HG03095 (cell line): ENCODE measurements at regions not wholly inside any gene's neighbourhood (a gene's known extent, or its start where the extent isn't known, plus 50 kb on each side); places are given as distances from the start of the nearest gene placed in this dataset.

Source experiments
- ATAC-seq: cut with Tn5 transposase; IDR thresholded peaks from one replicate; pipeline ENCODE4 v1.9.1; 2021; ENCODE audit warnings: moderate library complexity; ENCODE audit not compliant: unreplicated experiment

DNA sequence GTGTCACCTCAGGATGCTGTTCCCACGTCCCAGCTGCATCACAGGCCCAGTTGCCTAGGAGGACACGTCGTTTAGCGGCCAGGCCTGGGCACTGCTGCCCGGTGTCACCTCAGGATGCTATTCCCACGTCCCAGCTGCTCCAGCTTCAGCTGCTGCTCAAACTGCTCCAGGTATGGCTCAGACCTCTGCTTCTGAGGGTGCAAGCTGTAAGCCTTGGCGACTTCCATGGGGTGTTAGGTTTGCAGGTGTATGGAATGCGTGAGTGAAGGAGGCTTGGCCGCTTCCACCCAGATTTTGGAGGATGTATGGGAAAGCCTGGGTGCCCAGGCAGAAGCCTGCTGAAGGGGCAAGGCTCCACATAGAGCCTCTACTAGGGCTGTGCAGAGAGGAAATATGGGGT lies 205.3 kb upstream of the B3GAT1 start:
- ATAC-seq = no peak

DNA sequence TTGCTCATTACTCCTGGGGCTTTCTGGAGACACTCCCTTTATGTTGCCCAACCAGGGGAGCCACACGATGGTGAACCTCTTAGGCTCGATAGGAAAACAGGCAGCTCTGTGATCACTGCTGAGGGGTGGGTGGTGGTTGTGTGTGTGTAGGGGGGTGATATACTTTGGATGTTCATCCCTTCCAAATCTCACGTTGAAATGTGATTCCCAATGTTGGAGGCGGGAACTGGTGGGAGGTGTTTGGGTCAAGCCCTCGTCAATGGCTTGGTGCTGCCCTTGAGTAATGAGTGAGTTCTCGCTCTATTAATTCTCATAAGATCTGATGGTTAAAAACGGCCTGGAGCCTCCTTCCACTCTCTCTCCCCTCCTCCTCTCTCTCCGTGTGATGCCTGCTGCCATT lies 204.0 kb upstream of the B3GAT1 start:
- no peak for ATAC-seq

DNA sequence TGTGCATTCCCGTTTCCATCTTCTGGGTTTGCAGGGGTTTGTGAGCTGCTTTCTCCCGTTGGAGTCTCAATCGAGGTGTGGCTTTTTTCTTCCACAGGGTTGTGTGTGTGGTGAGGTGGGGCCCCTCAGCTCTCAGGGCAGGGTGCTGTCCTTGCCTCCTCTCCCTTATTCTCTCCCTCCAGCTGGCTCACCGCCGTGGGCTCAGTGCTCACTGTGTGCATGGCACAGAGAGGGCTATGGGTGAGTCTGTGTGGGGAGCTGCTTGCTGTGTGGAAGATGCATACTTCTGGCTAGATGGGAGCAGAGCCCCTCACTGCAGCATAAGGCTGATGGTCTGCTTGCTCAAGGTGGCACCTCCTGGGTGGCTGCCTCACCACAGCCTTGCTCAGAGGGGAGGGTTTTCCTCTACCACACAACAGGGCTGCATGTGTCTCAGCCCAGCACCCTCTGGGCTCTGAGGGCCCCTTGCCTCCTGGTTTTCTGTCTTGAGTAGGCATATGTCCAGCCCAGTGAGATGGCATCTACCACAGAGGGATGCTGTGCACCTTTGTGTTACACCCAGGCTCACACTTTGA lies 203.1 kb upstream of the B3GAT1 start:
- ATAC-seq = no peak

GRCh38 chr11:134614141-134614540 lies 202.1 kb upstream of the B3GAT1 start:
- ATAC-seq = no peak

DNA sequence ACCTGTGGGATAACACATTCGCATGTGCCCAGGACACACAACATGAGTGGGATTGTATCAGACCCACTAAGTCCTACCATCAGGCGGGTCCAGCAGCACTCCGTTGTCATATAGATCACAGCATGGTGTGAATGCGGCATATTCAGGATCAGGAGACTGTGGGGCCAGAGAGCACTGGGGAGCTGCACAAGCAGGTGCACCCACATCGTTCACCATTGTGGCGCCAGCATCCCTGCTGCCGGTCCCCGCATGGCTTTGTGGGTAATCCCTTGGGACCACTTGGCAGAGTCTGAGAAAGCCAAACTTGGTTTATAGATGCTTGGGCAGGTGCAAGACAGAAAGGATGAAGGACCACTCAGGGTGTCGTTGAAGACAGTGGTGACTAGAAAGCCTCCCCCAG lies 201.6 kb upstream of the B3GAT1 start:
- ATAC-seq = no peak

DNA sequence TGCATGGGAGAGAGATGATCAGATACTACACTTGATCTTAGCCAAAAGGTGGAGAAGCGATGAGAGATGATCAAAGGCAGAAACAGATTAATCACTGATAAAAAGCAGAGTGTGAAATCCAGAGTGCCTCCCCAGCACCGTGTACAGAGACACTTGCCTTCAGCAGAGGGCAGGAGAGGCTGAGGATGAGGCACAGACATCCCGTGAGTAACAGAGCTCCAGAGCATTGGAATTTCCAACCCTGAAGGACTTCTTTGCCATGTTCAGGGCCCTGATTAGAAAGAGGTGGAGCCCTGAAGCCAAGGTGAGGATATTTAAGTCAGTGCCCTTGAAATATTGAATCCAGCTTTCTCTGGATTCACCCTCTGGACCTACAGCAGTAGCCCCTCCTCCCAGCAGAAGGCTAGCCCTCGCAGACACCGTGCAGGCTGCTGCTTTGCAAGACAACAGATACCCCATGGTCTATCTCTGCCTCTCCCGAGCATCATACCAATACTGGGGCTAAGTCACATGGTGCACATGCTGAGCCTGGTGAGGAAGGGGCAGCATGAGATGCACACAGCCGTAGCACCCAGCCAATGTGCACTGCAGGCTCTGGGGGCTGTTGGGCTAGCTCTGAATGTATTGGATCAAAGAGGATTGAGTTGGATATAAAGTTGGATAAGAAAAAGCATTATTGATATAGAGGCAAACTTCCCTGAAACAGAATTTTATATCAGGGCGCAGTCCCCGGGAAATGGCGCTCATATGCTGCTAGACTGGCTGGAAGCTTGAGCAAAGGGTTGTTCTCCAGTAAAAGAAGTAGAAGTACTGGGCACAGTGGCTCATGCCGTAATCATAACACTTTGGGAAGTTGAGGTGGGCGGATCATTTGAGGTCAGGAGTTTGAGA lies 200.3 kb upstream of the B3GAT1 start:
- no peak for ATAC-seq

- ATAC-seq = no peak
Observed at GRCh38 chr11:134611537-134611936, 199.5 kb upstream of the B3GAT1 start.

- ATAC-seq = no peak
Observed at GRCh38 chr11:134610116-134610910, 198.3 kb upstream of the B3GAT1 start.

- ATAC-seq = no peak
Observed at GRCh38 chr11:134609361-134610115, 197.5 kb upstream of the B3GAT1 start.

- ATAC-seq = no peak
Observed at GRCh38 chr11:134607963-134608750, 196.1 kb upstream of the B3GAT1 start.

DNA sequence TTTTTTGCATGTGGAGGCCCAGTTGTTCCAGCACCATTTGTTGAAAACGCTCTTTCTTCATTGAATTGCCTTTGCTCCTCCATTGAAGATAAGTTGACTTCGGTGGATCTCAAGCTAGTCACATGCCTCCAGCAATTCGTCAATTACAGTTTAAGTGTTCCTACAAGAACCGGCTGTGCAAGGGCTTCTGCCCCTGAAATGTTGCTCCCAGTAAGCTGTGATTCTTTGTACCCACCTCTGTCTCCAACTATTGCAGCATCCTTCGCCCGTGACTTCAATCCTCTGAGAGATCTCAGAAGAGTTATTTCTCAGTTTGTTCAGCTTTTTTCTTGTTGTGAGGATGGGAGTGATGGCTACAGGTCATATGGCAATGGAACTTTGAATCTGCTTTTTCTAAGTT lies 194.2 kb upstream of the B3GAT1 start:
- ATAC-seq = no peak

GRCh38 chr11:134604886-134605285 lies 192.8 kb upstream of the B3GAT1 start:
- ATAC-seq = no peak

- no peak for ATAC-seq
Observed at GRCh38 chr11:134599299-134599771, 187.3 kb upstream of the B3GAT1 start.

DNA sequence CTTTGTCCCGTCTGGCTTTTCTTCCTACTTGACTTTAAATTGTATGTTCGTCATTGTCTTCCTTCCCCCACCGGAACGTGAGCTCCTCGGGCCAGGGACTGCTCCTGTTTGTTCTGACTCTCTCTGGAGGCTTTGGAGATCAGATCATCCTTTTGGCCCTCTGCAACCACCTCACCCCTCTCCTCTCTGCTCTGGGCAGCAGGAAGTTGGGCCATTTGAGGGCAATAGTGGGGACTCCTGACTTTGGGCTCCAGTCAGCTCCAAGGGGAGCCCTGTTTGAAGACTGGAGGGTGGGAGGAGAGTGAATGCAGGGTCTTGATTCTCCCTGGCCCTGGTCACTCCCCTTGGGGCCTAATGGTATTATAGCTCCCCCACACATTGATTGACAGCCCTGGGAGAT lies 186.3 kb upstream of the B3GAT1 start:
- ATAC-seq = no peak

GRCh38 chr11:134597452-134597851 lies 185.4 kb upstream of the B3GAT1 start:
- ATAC-seq = no peak

- no peak for ATAC-seq
Observed at GRCh38 chr11:134596404-134596803, 184.4 kb upstream of the B3GAT1 start.

DNA sequence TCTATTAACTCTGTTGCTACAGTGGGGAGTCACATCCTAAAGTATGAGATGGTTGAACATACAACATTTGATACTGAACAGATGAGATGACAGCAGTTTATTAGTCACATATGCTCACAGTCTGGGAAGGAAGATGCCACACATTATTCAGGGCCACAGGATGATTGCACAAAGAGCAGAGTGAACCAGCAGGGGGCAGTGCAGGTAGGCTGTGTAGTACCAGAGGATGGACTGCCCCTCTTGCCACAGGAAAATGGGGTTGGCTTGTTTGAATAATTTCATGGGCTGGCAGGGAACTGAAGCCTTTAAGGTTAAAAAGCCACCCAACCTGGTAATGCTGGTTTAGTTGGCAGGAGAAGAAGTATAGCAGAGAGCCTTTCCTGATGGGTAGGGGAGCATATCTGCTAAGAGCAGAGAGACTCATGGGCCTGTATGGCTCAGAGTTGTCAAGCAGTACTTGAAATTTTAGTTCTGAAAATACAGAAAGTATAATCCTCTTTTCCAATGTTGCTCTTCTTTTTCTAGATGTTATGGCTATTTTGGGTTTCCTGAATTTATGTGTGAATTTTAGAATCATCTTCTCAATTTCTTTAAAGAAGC lies 180.4 kb upstream of the B3GAT1 start:
- ATAC-seq = peak; percentile 52

GRCh38 chr11:134591338-134591737 lies 179.3 kb upstream of the B3GAT1 start:
- ATAC-seq = no peak

- ATAC-seq = no peak
Observed at GRCh38 chr11:134589129-134589528, 177.1 kb upstream of the B3GAT1 start.
